HEK293 (cell line): ENCODE measurements at regions not wholly inside any gene's neighbourhood (a gene's known extent, or its start where the extent isn't known, plus 50 kb on each side); places are given as distances from the start of the nearest gene placed in this dataset.

Experiments
- CTCF ChIP-seq: fragments of 450-650 bp; formaldehyde crosslinking; IDR thresholded peaks from 2 replicates; pipeline ENCODE4 v1.5.1; 2016; ENCODE audit warnings: missing biosample characterization, missing genetic modification characterization
- KLF9 ChIP-seq: fragments of 450-650 bp; formaldehyde crosslinking; IDR thresholded peaks from 2 replicates; pipeline ENCODE4 v1.5.1; 2016; ENCODE audit warnings: missing biosample characterization, missing genetic modification characterization, low read depth
- MZF1 ChIP-seq: fragments of 450-650 bp; formaldehyde crosslinking; IDR thresholded peaks from 2 replicates; pipeline ENCODE4 v1.5.1; 2017; ENCODE audit warnings: missing biosample characterization, missing genetic modification characterization, borderline replicate concordance
- REST ChIP-seq: fragments of 450-650 bp; formaldehyde crosslinking; IDR thresholded peaks from 2 replicates; pipeline ENCODE4 v1.5.1; 2016; ENCODE audit warnings: missing biosample characterization, missing genetic modification characterization
- ZNF501 ChIP-seq: fragments of 450-650 bp; formaldehyde crosslinking; IDR thresholded peaks from 2 replicates; pipeline ENCODE4 v1.5.1; 2016; ENCODE audit warnings: missing biosample characterization, missing genetic modification characterization
- ZNF558 ChIP-seq: fragments of 450-650 bp; formaldehyde crosslinking; IDR thresholded peaks from 2 replicates; pipeline ENCODE4 v1.5.1; 2016; ENCODE audit warnings: missing biosample characterization, missing genetic modification characterization
- ZSCAN23 ChIP-seq: fragments of 450-650 bp; formaldehyde crosslinking; IDR thresholded peaks from 2 replicates; pipeline ENCODE4 v1.5.1; 2016; ENCODE audit warnings: missing biosample characterization, missing genetic modification characterization
- TF ChIP-seq, protein P1 (sequence below): fragments of 450-650 bp; formaldehyde crosslinking; IDR thresholded peaks from 2 replicates; pipeline ENCODE4 v1.5.1; 2016; ENCODE audit warnings: missing biosample characterization, missing genetic modification characterization

DNA sequence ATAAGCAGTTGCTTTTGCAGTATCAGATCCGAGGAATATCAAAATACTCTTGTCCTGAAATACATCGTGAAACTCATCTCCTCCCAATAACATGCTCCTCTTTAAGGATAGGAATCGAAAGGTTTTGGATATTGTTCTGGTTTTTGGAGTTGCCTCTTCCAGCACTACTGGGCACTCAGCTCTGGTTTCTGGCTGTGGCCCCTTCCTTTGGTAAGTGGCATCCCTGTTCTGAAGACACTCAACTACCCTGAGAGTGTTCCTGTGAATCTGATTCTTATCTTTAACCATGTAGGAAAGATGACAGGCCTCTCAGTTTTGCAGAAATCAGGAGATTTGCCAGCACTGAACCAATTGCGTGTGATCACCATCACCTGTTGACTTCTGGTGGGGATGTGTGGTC is 327.5 kb upstream of the TBL1XR1 start:
- TF ChIP-seq ZNF501 (tag by site-specific recombination) (no peak), CTCF (tag by site-specific recombination) (no peak), ZNF558 (no peak), MZF1 (tag by site-specific recombination) (no peak), KLF9 (no peak), REST (tag by site-specific recombination) (no peak), ZSCAN23 (no peak)
- TF ChIP-seq, protein P1, sequence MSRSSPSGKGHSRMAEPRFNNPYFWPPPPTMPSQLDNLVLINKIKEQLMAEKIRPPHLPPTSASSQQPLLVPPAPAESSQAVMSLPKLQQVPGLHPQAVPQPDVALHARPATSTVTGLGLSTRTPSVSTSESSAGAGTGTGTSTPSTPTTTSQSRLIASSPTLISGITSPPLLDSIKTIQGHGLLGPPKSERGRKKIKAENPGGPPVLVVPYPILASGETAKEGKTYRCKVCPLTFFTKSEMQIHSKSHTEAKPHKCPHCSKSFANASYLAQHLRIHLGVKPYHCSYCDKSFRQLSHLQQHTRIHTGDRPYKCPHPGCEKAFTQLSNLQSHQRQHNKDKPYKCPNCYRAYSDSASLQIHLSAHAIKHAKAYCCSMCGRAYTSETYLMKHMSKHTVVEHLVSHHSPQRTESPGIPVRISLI (tag by site-specific recombination), result no peak
